ENCODE measurements at regions not wholly inside any gene's neighbourhood (a gene's known extent, or its start where the extent isn't known, plus 50 kb on each side); places are given as distances from the start of the nearest gene placed in this dataset.

DNA sequence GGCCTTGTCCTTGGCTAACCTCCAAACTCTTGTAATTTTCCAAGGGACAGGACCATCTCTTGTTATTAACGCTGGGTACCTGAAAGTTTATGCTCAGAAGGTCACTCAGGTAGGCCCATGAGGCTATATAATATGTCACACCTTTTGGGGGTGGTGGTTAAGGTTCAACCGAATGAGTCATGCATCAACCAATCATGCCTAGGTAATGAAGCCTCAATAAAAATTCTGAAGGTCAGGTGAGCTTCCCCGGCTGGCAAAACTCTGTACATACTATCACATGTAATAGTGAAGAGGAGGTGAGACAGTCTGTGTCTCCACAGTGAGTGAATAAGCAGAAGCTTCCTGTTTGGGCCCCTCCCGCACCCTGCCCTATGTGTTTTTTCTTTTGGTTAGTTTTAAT is 424.9 kb downstream of the PCDH17 start:
- Histone ChIP-seq H3K9me3 (ENCODE audit: low read length) (no peaks in the 10 kb centered on the region), H3K4me2 (ENCODE audit: low read length) (no peak overlapping the region), H3K79me2 (replicated peaks; ENCODE audit: insufficient read depth, low read length) (no peaks in the 10 kb centered on the region), H2AFZ (ENCODE audit: low read depth, low read length) (no peak overlapping the region), H4K20me1 (ENCODE audit: insufficient read depth) (no peaks in the 10 kb centered on the region), H3K9ac (ENCODE audit: low read length) (no peak overlapping the region), H3F3A (ENCODE audit: insufficient read depth, low read length, poor library complexity, severe bottlenecking) (no peaks in the 10 kb centered on the region), H3K9me2 (ENCODE audit: insufficient read depth, low read length) (no peaks in the 10 kb centered on the region), H3K27ac (ENCODE audit: low read length) (no peak overlapping the region), H3K27me3 (ENCODE audit: insufficient read depth, low read depth, low read length) (no peaks in the 10 kb centered on the region), H3K4me3 (ENCODE audit: low read length) (no peak overlapping the region), H3K36me3 (ENCODE audit: insufficient read depth, low read length) (no peaks in the 10 kb centered on the region)
- TF ChIP-seq, protein P1, sequence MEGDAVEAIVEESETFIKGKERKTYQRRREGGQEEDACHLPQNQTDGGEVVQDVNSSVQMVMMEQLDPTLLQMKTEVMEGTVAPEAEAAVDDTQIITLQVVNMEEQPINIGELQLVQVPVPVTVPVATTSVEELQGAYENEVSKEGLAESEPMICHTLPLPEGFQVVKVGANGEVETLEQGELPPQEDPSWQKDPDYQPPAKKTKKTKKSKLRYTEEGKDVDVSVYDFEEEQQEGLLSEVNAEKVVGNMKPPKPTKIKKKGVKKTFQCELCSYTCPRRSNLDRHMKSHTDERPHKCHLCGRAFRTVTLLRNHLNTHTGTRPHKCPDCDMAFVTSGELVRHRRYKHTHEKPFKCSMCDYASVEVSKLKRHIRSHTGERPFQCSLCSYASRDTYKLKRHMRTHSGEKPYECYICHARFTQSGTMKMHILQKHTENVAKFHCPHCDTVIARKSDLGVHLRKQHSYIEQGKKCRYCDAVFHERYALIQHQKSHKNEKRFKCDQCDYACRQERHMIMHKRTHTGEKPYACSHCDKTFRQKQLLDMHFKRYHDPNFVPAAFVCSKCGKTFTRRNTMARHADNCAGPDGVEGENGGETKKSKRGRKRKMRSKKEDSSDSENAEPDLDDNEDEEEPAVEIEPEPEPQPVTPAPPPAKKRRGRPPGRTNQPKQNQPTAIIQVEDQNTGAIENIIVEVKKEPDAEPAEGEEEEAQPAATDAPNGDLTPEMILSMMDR (IDR thresholded peaks at IDR 0.05; ENCODE audit: poor library complexity, severe bottlenecking): no peak
- TF ChIP-seq MXI1 (conservative IDR thresholded peaks at IDR 0.05; ENCODE audit: poor library complexity, severe bottlenecking): no peak
- TF ChIP-seq POLR2AphosphoS5 (IDR thresholded peaks at IDR 0.05): no peak
- TF ChIP-seq, protein P2, sequence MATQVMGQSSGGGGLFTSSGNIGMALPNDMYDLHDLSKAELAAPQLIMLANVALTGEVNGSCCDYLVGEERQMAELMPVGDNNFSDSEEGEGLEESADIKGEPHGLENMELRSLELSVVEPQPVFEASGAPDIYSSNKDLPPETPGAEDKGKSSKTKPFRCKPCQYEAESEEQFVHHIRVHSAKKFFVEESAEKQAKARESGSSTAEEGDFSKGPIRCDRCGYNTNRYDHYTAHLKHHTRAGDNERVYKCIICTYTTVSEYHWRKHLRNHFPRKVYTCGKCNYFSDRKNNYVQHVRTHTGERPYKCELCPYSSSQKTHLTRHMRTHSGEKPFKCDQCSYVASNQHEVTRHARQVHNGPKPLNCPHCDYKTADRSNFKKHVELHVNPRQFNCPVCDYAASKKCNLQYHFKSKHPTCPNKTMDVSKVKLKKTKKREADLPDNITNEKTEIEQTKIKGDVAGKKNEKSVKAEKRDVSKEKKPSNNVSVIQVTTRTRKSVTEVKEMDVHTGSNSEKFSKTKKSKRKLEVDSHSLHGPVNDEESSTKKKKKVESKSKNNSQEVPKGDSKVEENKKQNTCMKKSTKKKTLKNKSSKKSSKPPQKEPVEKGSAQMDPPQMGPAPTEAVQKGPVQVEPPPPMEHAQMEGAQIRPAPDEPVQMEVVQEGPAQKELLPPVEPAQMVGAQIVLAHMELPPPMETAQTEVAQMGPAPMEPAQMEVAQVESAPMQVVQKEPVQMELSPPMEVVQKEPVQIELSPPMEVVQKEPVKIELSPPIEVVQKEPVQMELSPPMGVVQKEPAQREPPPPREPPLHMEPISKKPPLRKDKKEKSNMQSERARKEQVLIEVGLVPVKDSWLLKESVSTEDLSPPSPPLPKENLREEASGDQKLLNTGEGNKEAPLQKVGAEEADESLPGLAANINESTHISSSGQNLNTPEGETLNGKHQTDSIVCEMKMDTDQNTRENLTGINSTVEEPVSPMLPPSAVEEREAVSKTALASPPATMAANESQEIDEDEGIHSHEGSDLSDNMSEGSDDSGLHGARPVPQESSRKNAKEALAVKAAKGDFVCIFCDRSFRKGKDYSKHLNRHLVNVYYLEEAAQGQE (IDR thresholded peaks at IDR 0.05; ENCODE audit: borderline replicate concordance): no peak
- no peak for TF ChIP-seq EP300 (conservative IDR thresholded peaks at IDR 0.05; ENCODE audit: poor library complexity, severe bottlenecking)
- no peak for TF ChIP-seq TAF1 (IDR thresholded peaks at IDR 0.05; ENCODE audit: low read depth)
- TF ChIP-seq EZH2 (IDR thresholded peaks at IDR 0.05; ENCODE audit: borderline replicate concordance, insufficient read depth, low read length, poor library complexity, severe bottlenecking): no peak
- no peak for TF ChIP-seq RAD21 (conservative IDR thresholded peaks at IDR 0.05)
- no peak for TF ChIP-seq SMC3 (conservative IDR thresholded peaks at IDR 0.05; ENCODE audit: poor library complexity)

- H3K27me3 ChIP-seq (ENCODE audit: insufficient read depth, low read depth, low read length): no peaks in the 10 kb centered on the region
- no peaks in the 10 kb centered on the region for H3K36me3 ChIP-seq (ENCODE audit: insufficient read depth, low read length)
- no peaks in the 10 kb centered on the region for H4K20me1 ChIP-seq (ENCODE audit: insufficient read depth)
- H3K9me3 ChIP-seq (ENCODE audit: low read length): no peaks in the 10 kb centered on the region
- H3K4me2 ChIP-seq (ENCODE audit: low read length): no peak overlapping the region
- no peak overlapping the region for H3K27ac ChIP-seq (ENCODE audit: low read length)
- TF ChIP-seq EZH2 (IDR thresholded peaks at IDR 0.05; ENCODE audit: borderline replicate concordance, insufficient read depth, low read length, poor library complexity, severe bottlenecking) (no peak), EP300 (conservative IDR thresholded peaks at IDR 0.05; ENCODE audit: poor library complexity, severe bottlenecking) (no peak), MXI1 (conservative IDR thresholded peaks at IDR 0.05; ENCODE audit: poor library complexity, severe bottlenecking) (no peak), SMC3 (conservative IDR thresholded peaks at IDR 0.05; ENCODE audit: poor library complexity) (no peak), POLR2AphosphoS5 (IDR thresholded peaks at IDR 0.05) (no peak), RAD21 (conservative IDR thresholded peaks at IDR 0.05) (no peak), TAF1 (IDR thresholded peaks at IDR 0.05; ENCODE audit: low read depth) (no peak)
- TF ChIP-seq, protein P1 (IDR thresholded peaks at IDR 0.05; ENCODE audit: poor library complexity, severe bottlenecking): no peak
- TF ChIP-seq, protein P2 (IDR thresholded peaks at IDR 0.05; ENCODE audit: borderline replicate concordance): no peak
- H3K9ac ChIP-seq (ENCODE audit: low read length): no peak overlapping the region
- H2AFZ ChIP-seq (ENCODE audit: low read depth, low read length): no peak overlapping the region
- no peaks in the 10 kb centered on the region for H3K9me2 ChIP-seq (ENCODE audit: insufficient read depth, low read length)
- no peaks in the 10 kb centered on the region for H3F3A ChIP-seq (ENCODE audit: insufficient read depth, low read length, poor library complexity, severe bottlenecking)
- H3K79me2 ChIP-seq (replicated peaks; ENCODE audit: insufficient read depth, low read length): no peaks in the 10 kb centered on the region
- H3K4me3 ChIP-seq (ENCODE audit: low read length): no peak overlapping the region
Observed at GRCh38 chr13:58059624-58060023, 428.1 kb downstream of the PCDH17 start.
